Kidney (tissue), 13 donors: ENCODE measurements at regions not wholly inside any gene's neighbourhood (a gene's known extent, or its start where the extent isn't known, plus 50 kb on each side); places are given as distances from the start of the nearest gene placed in this dataset.

ENCODE experiments used
- DNase-seq, 5 donors: peaks; one replicate each; pipeline ENCODE4 v3.0.0-alpha.2; 2013 to 2020
- FAIRE-seq: peaks from 2 replicates; lab custom pipeline; 2012; peaks lifted over from hg19 to GRCh38; lab: Jason Lieb, UNC
- H3K27ac ChIP-seq, 2 donors: one replicate each; pipeline ENCODE4 v1.7.0; 2013; ENCODE audit warnings: low read depth in 2 of 2, low read length in 2 of 2, inconsistent platforms in 1 of 2
- H3K27me3 ChIP-seq: one replicate; pipeline ENCODE4 v1.7.1; 2013; ENCODE audit warnings: low read length, inconsistent platforms; ENCODE audit not compliant: control insufficient read depth, insufficient read depth
- H3K36me3 ChIP-seq, 3 donors: one replicate each; pipeline versions ENCODE4 v1.7.0 to v1.7.1; 2013; ENCODE audit warnings: low read length in 3 of 3, control low read depth in 1 of 3, inconsistent platforms in 1 of 3; ENCODE audit not compliant: insufficient read depth in 3 of 3, control insufficient read depth in 2 of 3
- H3K4me1 ChIP-seq, 3 donors: one replicate each; pipeline versions ENCODE4 v1.7.0 to v1.7.1; 2013; ENCODE audit warnings: low read length in 3 of 3, inconsistent platforms in 1 of 3, low read depth in 1 of 3; ENCODE audit not compliant: control insufficient read depth in 2 of 3, insufficient read depth in 2 of 3
- H3K4me3 ChIP-seq, 3 donors: one replicate each; pipeline versions ENCODE4 v1.7.0 to v1.8.1; 2013; ENCODE audit warnings: low read length in 3 of 3, control low read depth in 1 of 3, inconsistent platforms in 1 of 3
- H3K9ac ChIP-seq, 3 donors: one replicate each; pipeline versions ENCODE4 v1.7.0 to v1.7.1; 2013; ENCODE audit warnings: low read length in 3 of 3, control low read depth in 1 of 3, inconsistent platforms in 1 of 3
- H3K9me3 ChIP-seq, 3 donors: one replicate each; pipeline versions ENCODE4 v1.7.0 to v1.7.1; 2013; ENCODE audit warnings: low read length in 3 of 3, control low read depth in 1 of 3, inconsistent platforms in 1 of 3; ENCODE audit not compliant: control insufficient read depth in 2 of 3, insufficient read depth in 1 of 3
- intact Hi-C: fragments of 100-400 bp; cut with DNase I; formaldehyde crosslinking; loops from one replicate; pipeline ENCODE4 v1.11.1; 2022
- TF ChIP-seq, protein P1 (sequence below): IDR thresholded peaks from 3 replicates; pipeline ENCODE4 v1.5.1; 2012; ENCODE audit warnings: mild to moderate bottlenecking, moderate library complexity, borderline replicate concordance; ENCODE audit not compliant: insufficient read depth; ENCODE audit errors: extremely low read depth
- donor health status: control.
- donor health status: control.
- donor health status: control.
- donor health status: control.
- donor health status: control.
- donor health status: DM: yes; HTN: yes; CAD: no.
- donor health status: Normal renal cell carcinoma (clear cell type).

DNA sequence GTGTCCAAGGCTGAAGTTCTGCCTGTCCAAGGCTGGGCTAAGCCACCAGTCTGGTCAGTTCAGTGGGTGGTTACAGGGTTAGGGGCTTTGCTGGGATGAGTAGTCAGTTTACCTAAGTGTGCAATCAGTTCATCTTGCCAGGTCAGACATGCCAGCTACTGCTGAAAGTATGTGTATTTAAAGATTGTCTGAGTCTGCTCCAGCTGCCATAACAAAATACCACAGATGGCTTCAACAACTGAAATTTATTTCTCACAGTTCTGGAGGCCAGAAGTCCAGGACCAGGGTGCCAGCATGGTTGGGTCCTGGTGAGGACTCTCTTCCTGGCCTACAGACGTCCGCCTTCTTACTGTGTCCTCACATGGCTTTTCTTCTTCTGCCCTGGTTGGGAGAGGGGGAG, 52.4 kb upstream of the TNS3 start:
- Histone ChIP-seq H3K27me3 (no peaks in the 10 kb centered on the region), H3K9me3 (no peaks in the 10 kb centered on the region), H3K4me1 (peaks cover 3 to 17% (median 13%) of the 10 kb centered on the region in 3 donors), H3K4me3 (no peak overlapping the region), H3K36me3 (no peaks in the 10 kb centered on the region), H3K9ac (no peak overlapping the region), H3K27ac (no peak overlapping the region)
- intact Hi-C loops: no loop called here
- TF ChIP-seq, protein P1, sequence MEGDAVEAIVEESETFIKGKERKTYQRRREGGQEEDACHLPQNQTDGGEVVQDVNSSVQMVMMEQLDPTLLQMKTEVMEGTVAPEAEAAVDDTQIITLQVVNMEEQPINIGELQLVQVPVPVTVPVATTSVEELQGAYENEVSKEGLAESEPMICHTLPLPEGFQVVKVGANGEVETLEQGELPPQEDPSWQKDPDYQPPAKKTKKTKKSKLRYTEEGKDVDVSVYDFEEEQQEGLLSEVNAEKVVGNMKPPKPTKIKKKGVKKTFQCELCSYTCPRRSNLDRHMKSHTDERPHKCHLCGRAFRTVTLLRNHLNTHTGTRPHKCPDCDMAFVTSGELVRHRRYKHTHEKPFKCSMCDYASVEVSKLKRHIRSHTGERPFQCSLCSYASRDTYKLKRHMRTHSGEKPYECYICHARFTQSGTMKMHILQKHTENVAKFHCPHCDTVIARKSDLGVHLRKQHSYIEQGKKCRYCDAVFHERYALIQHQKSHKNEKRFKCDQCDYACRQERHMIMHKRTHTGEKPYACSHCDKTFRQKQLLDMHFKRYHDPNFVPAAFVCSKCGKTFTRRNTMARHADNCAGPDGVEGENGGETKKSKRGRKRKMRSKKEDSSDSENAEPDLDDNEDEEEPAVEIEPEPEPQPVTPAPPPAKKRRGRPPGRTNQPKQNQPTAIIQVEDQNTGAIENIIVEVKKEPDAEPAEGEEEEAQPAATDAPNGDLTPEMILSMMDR: no peak
- FAIRE-seq (no peak), DNase-seq (no peak)

DNA sequence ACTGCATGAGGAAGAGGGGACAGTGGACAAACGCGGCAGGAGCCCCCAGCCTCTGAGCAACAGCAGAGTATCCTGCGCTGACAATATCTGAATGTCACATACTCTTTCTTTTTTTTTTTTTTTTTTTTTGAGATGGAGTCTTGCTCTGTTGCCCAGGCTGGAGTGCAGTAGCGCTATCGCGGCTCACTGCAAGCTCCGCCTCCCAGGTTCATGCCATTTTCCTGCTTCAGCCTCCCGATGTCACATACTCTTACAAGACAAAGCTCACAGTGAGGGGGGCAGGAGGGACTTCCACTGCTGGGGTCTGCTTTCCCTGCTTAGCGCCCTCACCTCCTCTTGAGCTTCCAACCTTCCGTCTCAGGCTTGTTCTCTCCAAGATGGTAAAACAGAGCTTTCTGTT, 51.2 kb upstream of the TNS3 start:
- Histone ChIP-seq H3K27ac (no peak overlapping the region), H3K9ac (no peak overlapping the region), H3K27me3 (no peaks in the 10 kb centered on the region), H3K4me1 (peaks cover 3 to 17% (median 13%) of the 10 kb centered on the region in 3 donors), H3K9me3 (no peaks in the 10 kb centered on the region), H3K36me3 (no peaks in the 10 kb centered on the region), H3K4me3 (no peak overlapping the region)
- intact Hi-C loops: no loop called here
- DNase-seq (no peak), FAIRE-seq (no peak)
- TF ChIP-seq, protein P1: no peak
